Activated CD8-positive, alpha-beta memory T cell treated with anti-CD3 and anti-CD28 coated beads for 36 hours (primary cell): ENCODE measurements at regions not wholly inside any gene's neighbourhood (a gene's known extent, or its start where the extent isn't known, plus 50 kb on each side); places are given as distances from the start of the nearest gene placed in this dataset.

ENCODE experiments used
- CTCF ChIA-PET: fragments of 350-600 bp; sonication (Branson Sonifier 250); formaldehyde crosslinking; loops from one replicate; lab custom pipeline; 2021; ENCODE audit warnings: antibody characterized with exemption; lab: Charles Lee
- POLR2A ChIA-PET: fragments of 350-600 bp; sonication (Branson Sonifier 250); formaldehyde crosslinking; loops from one replicate; lab custom pipeline; 2021; ENCODE audit warnings: antibody characterized with exemption; lab: Charles Lee

GRCh38 chr2:144967961-144968360 lies 448.0 kb upstream of the ZEB2 start:
- POLR2A ChIA-PET: no interaction called here
- CTCF ChIA-PET: no interaction called here

GRCh38 chr2:144965172-144965571 lies 445.3 kb upstream of the ZEB2 start:
- ChIA-PET POLR2A (no interaction called here), CTCF (no interaction called here)

- ChIA-PET POLR2A (no interaction called here), CTCF (no interaction called here)
These were observed 443.1 kb upstream of the ZEB2 start for GRCh38 chr2:144963031-144963430.

GRCh38 chr2:144959416-144959815 lies 439.5 kb upstream of the ZEB2 start:
- POLR2A ChIA-PET: no interaction called here

GRCh38 chr2:144950899-144951560 lies 431.1 kb upstream of the ZEB2 start:
- ChIA-PET POLR2A (no interaction called here), CTCF (no interaction called here)

More at GRCh38 chr2:144959416-144959815, 439.5 kb upstream of the ZEB2 start:
- CTCF ChIA-PET: no interaction called here

- CTCF ChIA-PET: no interaction called here
- POLR2A ChIA-PET: no interaction called here
These were observed 428.4 kb upstream of the ZEB2 start for GRCh38 chr2:144948205-144948855.

- CTCF ChIA-PET: no interaction called here
These were observed 427.8 kb upstream of the ZEB2 start for GRCh38 chr2:144947709-144948037.

GRCh38 chr2:144946263-144946662 lies 426.3 kb upstream of the ZEB2 start:
- ChIA-PET POLR2A (no interaction called here), CTCF (no interaction called here)

More at GRCh38 chr2:144947709-144948037, 427.8 kb upstream of the ZEB2 start:
- POLR2A ChIA-PET: no interaction called here

- ChIA-PET CTCF (interaction anchor here (0.7 kb wide), 1 partner anchor 13 kb away, joined by 4 read pairs; no protein-coding TSS in a partner anchor), POLR2A (no interaction called here)
These were observed 424.8 kb upstream of the ZEB2 start for GRCh38 chr2:144944546-144945220.

- CTCF ChIA-PET: no interaction called here
- POLR2A ChIA-PET: no interaction called here
These were observed 424.1 kb upstream of the ZEB2 start for GRCh38 chr2:144943986-144944385.

GRCh38 chr2:144943293-144943941 lies 423.5 kb upstream of the ZEB2 start:
- CTCF ChIA-PET: no interaction called here
- POLR2A ChIA-PET: no interaction called here

- ChIA-PET CTCF (interaction anchor here (1.4 kb wide), 1 partner anchor 21 kb away, joined by 3 read pairs; no protein-coding TSS in a partner anchor), POLR2A (no interaction called here)
These were observed 422.8 kb upstream of the ZEB2 start for GRCh38 chr2:144942516-144943256.

- ChIA-PET POLR2A (no interaction called here), CTCF (interaction anchor here (1.4 kb wide), 1 partner anchor 20 kb away, joined by 3 read pairs; no protein-coding TSS in a partner anchor)
These were observed 422.0 kb upstream of the ZEB2 start for GRCh38 chr2:144941743-144942488.

- ChIA-PET POLR2A (no interaction called here), CTCF (no interaction called here)
These were observed 419.7 kb upstream of the ZEB2 start for GRCh38 chr2:144939590-144939989.

- ChIA-PET CTCF (no interaction called here), POLR2A (no interaction called here)
These were observed 418.2 kb upstream of the ZEB2 start for GRCh38 chr2:144937910-144938709.

GRCh38 chr2:144937066-144937465 lies 417.1 kb upstream of the ZEB2 start:
- POLR2A ChIA-PET: no interaction called here
- CTCF ChIA-PET: no interaction called here

- POLR2A ChIA-PET: no interaction called here
- CTCF ChIA-PET: no interaction called here
These were observed 416.5 kb upstream of the ZEB2 start for GRCh38 chr2:144936442-144936841.

- POLR2A ChIA-PET: no interaction called here
These were observed 415.8 kb upstream of the ZEB2 start for GRCh38 chr2:144935736-144936135.

More at GRCh38 chr2:144935736-144936135, 415.8 kb upstream of the ZEB2 start:
- CTCF ChIA-PET: no interaction called here
